ENCODE measurements at regions not wholly inside any gene's neighbourhood (a gene's known extent, or its start where the extent isn't known, plus 50 kb on each side); places are given as distances from the start of the nearest gene placed in this dataset.

DNA sequence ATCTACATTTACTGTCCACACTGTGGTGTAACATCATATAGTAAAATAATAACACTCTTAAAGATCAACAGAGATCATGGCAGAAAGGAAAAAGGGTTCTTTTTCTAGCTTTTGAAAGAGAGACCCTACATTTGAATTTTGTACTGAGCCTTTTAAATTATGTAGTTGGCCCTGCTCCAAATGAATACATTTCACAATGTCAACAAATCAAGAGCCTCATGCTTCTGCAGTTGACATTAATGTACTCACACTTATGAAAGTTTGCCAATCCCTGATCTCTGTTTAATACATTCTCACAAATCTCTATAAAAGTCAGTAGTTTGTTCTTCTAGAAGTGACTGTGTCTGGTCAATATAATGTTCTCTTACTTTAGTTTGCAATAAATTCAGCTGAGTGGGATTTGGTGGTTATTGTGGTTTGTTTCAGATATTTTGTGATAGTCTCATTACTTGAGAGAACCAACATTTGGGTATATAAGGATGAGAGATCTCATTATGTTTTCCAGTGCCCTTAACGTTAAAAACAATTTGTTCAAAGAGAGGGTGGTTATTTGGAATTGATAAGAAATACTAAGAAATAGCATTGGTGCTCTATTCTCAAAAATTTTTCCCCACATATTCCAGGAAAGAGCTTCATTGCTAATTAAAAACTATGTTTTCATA is 277.8 kb upstream of the FTMT start:
- Histone ChIP-seq H3K27me3 (ENCODE audit: control insufficient read depth in 1 of 2, insufficient read depth in 2 of 2, low read length in 2 of 2) (no peaks in the 10 kb centered on the region), H3K27ac (ENCODE audit: extremely low read length, insufficient read depth, low read length) (no peak overlapping the region), H2AFZ (ENCODE audit: low read length) (no peak overlapping the region), H3K4me2 (ENCODE audit: low read depth, low read length) (no peak overlapping the region), H4K20me1 (ENCODE audit: insufficient read depth, low read length) (no peaks in the 10 kb centered on the region), H3K4me3 (replicated peaks in 1 of 3; ENCODE audit: insufficient read depth in 1 of 3, low read depth in 2 of 3, low read length in 3 of 3) (no peak overlapping the region), H3K9me3 (ENCODE audit: low read length) (no peaks in the 10 kb centered on the region), H3K4me1 (ENCODE audit: insufficient read depth, low read length) (no peaks in the 10 kb centered on the region), H3K36me3 (replicated peaks in 1 of 2; ENCODE audit: control insufficient read depth in 1 of 2, insufficient read depth in 2 of 2, low read length in 2 of 2) (no peaks in the 10 kb centered on the region), H3K9ac (ENCODE audit: insufficient read depth, low read depth, low read length) (no peak overlapping the region), H3K79me2 (ENCODE audit: insufficient read depth, low read length) (no peaks in the 10 kb centered on the region)
- ChIA-PET CTCF (ENCODE audit: low intra/inter-chr PET ratio, low total read pairs) (no interaction called here), POLR2A (no interaction called here)
- TF ChIP-seq, protein P1, sequence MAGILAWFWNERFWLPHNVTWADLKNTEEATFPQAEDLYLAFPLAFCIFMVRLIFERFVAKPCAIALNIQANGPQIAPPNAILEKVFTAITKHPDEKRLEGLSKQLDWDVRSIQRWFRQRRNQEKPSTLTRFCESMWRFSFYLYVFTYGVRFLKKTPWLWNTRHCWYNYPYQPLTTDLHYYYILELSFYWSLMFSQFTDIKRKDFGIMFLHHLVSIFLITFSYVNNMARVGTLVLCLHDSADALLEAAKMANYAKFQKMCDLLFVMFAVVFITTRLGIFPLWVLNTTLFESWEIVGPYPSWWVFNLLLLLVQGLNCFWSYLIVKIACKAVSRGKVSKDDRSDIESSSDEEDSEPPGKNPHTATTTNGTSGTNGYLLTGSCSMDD (CRISPR knock-in tag; IDR thresholded peaks at IDR 0.05), result no peak
- TF ChIP-seq TGIF2 (CRISPR knock-in tag; IDR thresholded peaks at IDR 0.05) (no peak), NFE2L2 (IDR thresholded peaks at IDR 0.05; ENCODE audit: low read length) (no peak), ZNF354B (CRISPR knock-in tag; IDR thresholded peaks at IDR 0.05) (no peak), HES4 (CRISPR knock-in tag; IDR thresholded peaks at IDR 0.05; ENCODE audit: borderline replicate concordance) (no peak), HOXA5 (CRISPR knock-in tag; IDR thresholded peaks at IDR 0.05) (no peak), POLR2AphosphoS2 (IDR thresholded peaks at IDR 0.05; ENCODE audit: low read depth, low read length) (no peak), RORA (CRISPR knock-in tag; IDR thresholded peaks at IDR 0.05) (no peak)
- TF ChIP-seq, protein P2, sequence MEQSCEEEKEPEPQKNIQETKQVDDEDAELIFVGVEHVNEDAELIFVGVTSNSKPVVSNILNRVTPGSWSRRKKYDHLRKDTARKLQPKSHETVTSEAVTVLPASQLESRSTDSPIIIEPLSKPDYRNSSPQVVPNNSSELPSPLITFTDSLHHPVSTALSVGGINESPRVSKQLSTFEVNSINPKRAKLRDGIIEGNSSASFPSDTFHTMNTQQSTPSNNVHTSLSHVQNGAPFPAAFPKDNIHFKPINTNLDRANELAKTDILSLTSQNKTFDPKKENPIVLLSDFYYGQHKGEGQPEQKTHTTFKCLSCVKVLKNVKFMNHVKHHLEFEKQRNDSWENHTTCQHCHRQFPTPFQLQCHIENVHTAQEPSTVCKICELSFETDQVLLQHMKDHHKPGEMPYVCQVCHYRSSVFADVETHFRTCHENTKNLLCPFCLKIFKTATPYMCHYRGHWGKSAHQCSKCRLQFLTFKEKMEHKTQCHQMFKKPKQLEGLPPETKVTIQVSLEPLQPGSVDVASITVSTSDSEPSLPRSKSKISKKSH (CRISPR knock-in tag; IDR thresholded peaks at IDR 0.05; ENCODE audit: borderline replicate concordance), result no peak
- TF ChIP-seq, protein P3, sequence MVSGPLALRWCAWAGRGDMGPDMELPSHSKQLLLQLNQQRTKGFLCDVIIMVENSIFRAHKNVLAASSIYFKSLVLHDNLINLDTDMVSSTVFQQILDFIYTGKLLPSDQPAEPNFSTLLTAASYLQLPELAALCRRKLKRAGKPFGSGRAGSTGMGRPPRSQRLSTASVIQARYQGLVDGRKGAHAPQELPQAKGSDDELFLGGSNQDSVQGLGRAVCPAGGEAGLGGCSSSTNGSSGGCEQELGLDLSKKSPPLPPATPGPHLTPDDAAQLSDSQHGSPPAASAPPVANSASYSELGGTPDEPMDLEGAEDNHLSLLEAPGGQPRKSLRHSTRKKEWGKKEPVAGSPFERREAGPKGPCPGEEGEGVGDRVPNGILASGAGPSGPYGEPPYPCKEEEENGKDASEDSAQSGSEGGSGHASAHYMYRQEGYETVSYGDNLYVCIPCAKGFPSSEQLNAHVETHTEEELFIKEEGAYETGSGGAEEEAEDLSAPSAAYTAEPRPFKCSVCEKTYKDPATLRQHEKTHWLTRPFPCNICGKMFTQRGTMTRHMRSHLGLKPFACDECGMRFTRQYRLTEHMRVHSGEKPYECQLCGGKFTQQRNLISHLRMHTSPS (CRISPR knock-in tag; IDR thresholded peaks at IDR 0.05; ENCODE audit: low read depth), result no peak
- TF ChIP-seq, protein P4, sequence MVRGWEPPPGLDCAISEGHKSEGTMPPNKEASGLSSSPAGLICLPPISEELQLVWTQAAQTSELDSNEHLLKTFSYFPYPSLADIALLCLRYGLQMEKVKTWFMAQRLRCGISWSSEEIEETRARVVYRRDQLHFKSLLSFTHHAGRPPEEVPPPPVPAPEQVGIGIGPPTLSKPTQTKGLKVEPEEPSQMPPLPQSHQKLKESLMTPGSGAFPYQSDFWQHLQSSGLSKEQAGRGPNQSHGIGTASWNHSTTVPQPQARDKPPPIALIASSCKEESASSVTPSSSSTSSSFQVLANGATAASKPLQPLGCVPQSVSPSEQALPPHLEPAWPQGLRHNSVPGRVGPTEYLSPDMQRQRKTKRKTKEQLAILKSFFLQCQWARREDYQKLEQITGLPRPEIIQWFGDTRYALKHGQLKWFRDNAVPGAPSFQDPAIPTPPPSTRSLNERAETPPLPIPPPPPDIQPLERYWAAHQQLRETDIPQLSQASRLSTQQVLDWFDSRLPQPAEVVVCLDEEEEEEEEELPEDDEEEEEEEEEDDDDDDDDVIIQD (CRISPR knock-in tag; IDR thresholded peaks at IDR 0.05; ENCODE audit: low read depth), result no peak
- FAIRE-seq (no peak), DNase-seq (ENCODE audit: low spot score) (no peak), ATAC-seq (no peak)
- no TSS peak for BruUV-seq (replicated peaks)
- 3% methylated on average over 1 of the region's 1 CpG for WGBS (ENCODE audit: low lambda C conversion rate)
- intact Hi-C loops (cut with micrococcal nuclease; ENCODE audit: unreplicated experiment), result no loop called here
- in situ Hi-C loops (cut with HindIII; ENCODE audit: extremely low pct_ligation_motif_present, low pct_unique_long_range_greater_than_20kb), result no loop called here
